Vagina (tissue), 2 donors: ENCODE measurements at regions not wholly inside any gene's neighbourhood (a gene's known extent, or its start where the extent isn't known, plus 50 kb on each side); places are given as distances from the start of the nearest gene placed in this dataset.

Experiments
- DNase-seq, 2 donors: peaks; one replicate each; pipeline ENCODE4 v3.0.0-alpha.2; 2017; ENCODE audit errors: extremely low spot score in 2 of 2
- H3K27ac ChIP-seq: fragments of 200-600 bp; sonication (generic); one replicate; pipeline ENCODE4 v1.5.1; 2019
- H3K27me3 ChIP-seq: fragments of 200-600 bp; sonication (generic); one replicate; pipeline ENCODE4 v1.5.1; 2019
- H3K36me3 ChIP-seq, 2 donors: fragments of 200-600 bp; sonication (generic); one replicate each; pipeline ENCODE4 v1.5.1; 2017 to 2019
- H3K4me1 ChIP-seq: fragments of 200-600 bp; sonication (generic); one replicate; pipeline ENCODE4 v1.5.1; 2019
- H3K4me3 ChIP-seq, 2 donors: fragments of 200-600 bp; sonication (generic); 1 replicate in 1 of 2; 2 replicates in 1 of 2; pipeline ENCODE4 v1.5.1; 2016 to 2019
- H3K9me3 ChIP-seq: fragments of 200-600 bp; sonication (generic); one replicate; pipeline ENCODE4 v1.5.1; 2019
- POLR2A ChIP-seq, 2 donors: fragments of 450-650 bp; IDR thresholded peaks; one replicate each; pipeline ENCODE4 v1.6.1; 2017; ENCODE audit warnings: antibody characterized with exemption in 2 of 2, mild to moderate bottlenecking in 2 of 2, moderate library complexity in 2 of 2
- POLR2AphosphoS5 ChIP-seq, 2 donors: sonication (generic); formaldehyde crosslinking; IDR thresholded peaks; one replicate each; pipeline ENCODE4 v1.9.0; 2017; ENCODE audit warnings: antibody characterized with exemption in 2 of 2, mild to moderate bottlenecking in 2 of 2, low read depth in 1 of 2; ENCODE audit not compliant: insufficient read depth in 1 of 2
- intact Hi-C: fragments of 100-400 bp; cut with DNase I; formaldehyde crosslinking; loops from one replicate; pipeline ENCODE4 v1.15.1; 2023
- TF ChIP-seq, protein P1 (sequence below), 3 experiments: fragments of 450-650 bp in 2 of 3; fragments of 200-600 bp in 1 of 3; sonication (generic) in 1 of 3; IDR thresholded peaks; one replicate each; pipeline ENCODE4 v1.5.1; 2017 to 2019; ENCODE audit warnings: antibody characterized with exemption in 3 of 3, mild to moderate bottlenecking in 2 of 3, moderate library complexity in 2 of 3

DNA sequence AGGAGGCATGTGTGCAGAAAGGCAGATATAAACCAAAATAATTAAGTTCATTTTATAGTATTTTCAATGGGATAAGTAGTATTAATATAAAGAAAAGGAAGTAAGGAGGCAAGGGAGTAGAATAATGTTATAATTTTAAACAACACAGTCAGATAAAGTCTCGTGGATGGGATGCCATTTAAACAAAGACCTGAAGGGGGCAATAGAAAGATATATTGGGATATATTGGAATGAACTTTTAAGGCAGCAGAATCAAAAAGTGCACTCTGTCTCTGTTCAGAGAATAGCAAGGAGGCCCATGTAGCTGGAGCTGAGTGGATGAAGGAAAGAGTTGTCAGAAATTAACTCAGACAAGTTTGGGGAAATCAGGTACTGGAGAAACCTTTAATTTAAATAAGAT lies 158.7 kb downstream of the CGGBP1 start:
- H3K4me1 ChIP-seq: no peaks in the 10 kb centered on the region
- TF ChIP-seq POLR2AphosphoS5 (IDR thresholded peaks at IDR 0.05; ENCODE audit: insufficient read depth in 1 of 2, low read depth in 1 of 2) (no peak), POLR2A (IDR thresholded peaks at IDR 0.05) (no peak)
- TF ChIP-seq, protein P1, sequence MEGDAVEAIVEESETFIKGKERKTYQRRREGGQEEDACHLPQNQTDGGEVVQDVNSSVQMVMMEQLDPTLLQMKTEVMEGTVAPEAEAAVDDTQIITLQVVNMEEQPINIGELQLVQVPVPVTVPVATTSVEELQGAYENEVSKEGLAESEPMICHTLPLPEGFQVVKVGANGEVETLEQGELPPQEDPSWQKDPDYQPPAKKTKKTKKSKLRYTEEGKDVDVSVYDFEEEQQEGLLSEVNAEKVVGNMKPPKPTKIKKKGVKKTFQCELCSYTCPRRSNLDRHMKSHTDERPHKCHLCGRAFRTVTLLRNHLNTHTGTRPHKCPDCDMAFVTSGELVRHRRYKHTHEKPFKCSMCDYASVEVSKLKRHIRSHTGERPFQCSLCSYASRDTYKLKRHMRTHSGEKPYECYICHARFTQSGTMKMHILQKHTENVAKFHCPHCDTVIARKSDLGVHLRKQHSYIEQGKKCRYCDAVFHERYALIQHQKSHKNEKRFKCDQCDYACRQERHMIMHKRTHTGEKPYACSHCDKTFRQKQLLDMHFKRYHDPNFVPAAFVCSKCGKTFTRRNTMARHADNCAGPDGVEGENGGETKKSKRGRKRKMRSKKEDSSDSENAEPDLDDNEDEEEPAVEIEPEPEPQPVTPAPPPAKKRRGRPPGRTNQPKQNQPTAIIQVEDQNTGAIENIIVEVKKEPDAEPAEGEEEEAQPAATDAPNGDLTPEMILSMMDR (IDR thresholded peaks at IDR 0.05): no peak
- DNase-seq: no peak
- H3K27me3 ChIP-seq: no peaks in the 10 kb centered on the region
- H3K36me3 ChIP-seq: no peaks in the 10 kb centered on the region
- H3K4me3 ChIP-seq: no peak overlapping the region
- no peak overlapping the region for H3K27ac ChIP-seq
- H3K9me3 ChIP-seq: no peaks in the 10 kb centered on the region
- intact Hi-C loops: no loop called here

DNA sequence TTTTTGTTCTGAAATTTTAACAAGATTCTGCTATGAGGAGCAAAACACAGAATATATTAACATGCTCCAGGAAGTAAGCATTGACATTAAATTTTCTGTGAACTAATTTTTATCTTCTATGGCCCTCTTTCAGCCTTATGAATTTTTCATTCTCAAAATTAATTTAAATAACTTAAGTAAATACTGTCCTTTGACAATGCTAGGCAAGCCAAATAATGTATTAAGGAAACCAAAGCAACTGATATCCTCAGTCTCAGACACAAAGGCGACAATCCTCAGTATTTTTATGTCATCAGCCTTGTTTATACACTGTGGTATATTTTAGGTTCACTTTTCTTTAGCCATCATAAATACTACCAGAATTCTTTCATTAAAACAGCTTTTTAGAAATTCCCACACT lies 159.8 kb downstream of the CGGBP1 start:
- H3K4me3 ChIP-seq: no peak overlapping the region
- no peak overlapping the region for H3K27ac ChIP-seq
- intact Hi-C loops: no loop called here
- no peaks in the 10 kb centered on the region for H3K36me3 ChIP-seq
- no peaks in the 10 kb centered on the region for H3K4me1 ChIP-seq
- no peaks in the 10 kb centered on the region for H3K9me3 ChIP-seq
- TF ChIP-seq POLR2A (IDR thresholded peaks at IDR 0.05): no peak
- H3K27me3 ChIP-seq: no peaks in the 10 kb centered on the region
- DNase-seq: no peak

DNA sequence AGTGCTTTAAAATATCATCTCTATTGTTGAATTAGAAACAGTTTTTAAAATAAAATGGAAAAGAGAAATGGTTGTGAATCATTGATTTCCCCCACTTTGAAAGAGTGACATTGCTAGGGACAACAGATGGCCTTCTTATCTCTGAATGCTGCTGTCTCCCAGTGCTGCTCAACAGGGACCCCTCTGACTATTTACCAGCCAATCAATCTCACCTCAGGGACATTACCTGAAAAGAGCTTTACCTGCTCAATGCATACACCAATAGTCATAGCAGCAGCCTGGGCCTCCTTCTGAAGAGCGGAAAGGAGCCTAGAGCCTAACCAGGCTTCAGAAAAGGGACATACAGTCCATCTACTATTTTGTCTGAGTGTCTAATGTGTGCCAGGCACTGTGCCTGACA lies 162.8 kb downstream of the CGGBP1 start:
- intact Hi-C loops: no loop called here
- no peaks in the 10 kb centered on the region for H3K36me3 ChIP-seq

DNA sequence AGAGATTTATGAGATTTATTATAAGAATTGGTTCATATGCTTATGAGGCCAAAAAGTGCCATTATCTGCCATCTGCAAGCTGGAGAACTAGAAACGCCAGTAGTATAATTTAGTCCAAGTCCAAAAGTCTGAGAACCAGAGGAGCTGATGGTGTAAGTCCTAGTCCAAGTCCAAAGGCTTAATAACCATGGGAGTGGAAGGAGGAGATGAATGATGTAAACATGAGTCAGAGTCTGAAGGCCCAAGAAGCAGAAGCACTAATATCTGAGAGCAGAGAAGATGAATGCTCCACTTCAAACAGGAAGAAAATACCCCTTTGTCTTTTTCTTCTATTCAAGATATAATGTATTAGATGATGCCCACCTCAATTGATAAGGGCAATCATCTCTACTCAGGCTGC lies 185.7 kb downstream of the CGGBP1 start:
- H3K27ac ChIP-seq: no peak overlapping the region
- H3K4me3 ChIP-seq: no peak overlapping the region
- intact Hi-C loops: no loop called here
- no peaks in the 10 kb centered on the region for H3K4me1 ChIP-seq
- no peaks in the 10 kb centered on the region for H3K36me3 ChIP-seq
- H3K27me3 ChIP-seq: no peaks in the 10 kb centered on the region
- DNase-seq: no peak
- TF ChIP-seq POLR2AphosphoS5 (IDR thresholded peaks at IDR 0.05; ENCODE audit: insufficient read depth in 1 of 2, low read depth in 1 of 2): no peak
- no peak for TF ChIP-seq POLR2A (IDR thresholded peaks at IDR 0.05)
- TF ChIP-seq, protein P1 (IDR thresholded peaks at IDR 0.05): no peak
- no peaks in the 10 kb centered on the region for H3K9me3 ChIP-seq

More for the DNA sequence above, 162.8 kb downstream of the CGGBP1 start:
- no peaks in the 10 kb centered on the region for H3K9me3 ChIP-seq
- no peaks in the 10 kb centered on the region for H3K27me3 ChIP-seq
- H3K27ac ChIP-seq: no peak overlapping the region
- H3K4me3 ChIP-seq: no peak overlapping the region
- DNase-seq: no peak
- TF ChIP-seq, protein P1 (IDR thresholded peaks at IDR 0.05): no peak
- TF ChIP-seq POLR2A (IDR thresholded peaks at IDR 0.05): no peak
- no peak for TF ChIP-seq POLR2AphosphoS5 (IDR thresholded peaks at IDR 0.05; ENCODE audit: insufficient read depth in 1 of 2, low read depth in 1 of 2)
- H3K4me1 ChIP-seq: no peaks in the 10 kb centered on the region

DNA sequence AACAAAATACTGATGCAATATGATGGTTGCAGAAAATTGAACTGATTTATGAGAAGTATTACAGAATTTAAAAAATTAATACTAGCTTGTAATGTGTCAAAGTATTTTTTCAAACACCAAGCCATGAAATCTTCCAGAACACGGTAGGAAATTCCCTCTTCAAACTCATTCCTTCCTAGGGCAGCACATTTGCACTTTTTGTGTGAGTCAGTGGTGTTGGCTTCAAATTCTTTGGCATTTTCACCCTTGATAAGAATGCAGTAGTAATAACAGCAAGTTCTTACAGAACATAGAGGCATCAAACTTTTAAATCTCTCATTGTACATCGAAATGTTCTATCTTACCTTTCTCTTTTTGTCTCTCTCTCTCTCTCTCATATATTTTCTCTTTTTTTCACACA lies 191.8 kb downstream of the CGGBP1 start:
- no peak for DNase-seq
- intact Hi-C loops: no loop called here
- Histone ChIP-seq H3K9me3 (no peaks in the 10 kb centered on the region), H3K4me1 (no peaks in the 10 kb centered on the region), H3K36me3 (no peaks in the 10 kb centered on the region), H3K27ac (no peak overlapping the region), H3K4me3 (no peak overlapping the region), H3K27me3 (no peaks in the 10 kb centered on the region)
- TF ChIP-seq, protein P1 (IDR thresholded peaks at IDR 0.05): no peak
- TF ChIP-seq POLR2A (IDR thresholded peaks at IDR 0.05): no peak
- TF ChIP-seq POLR2AphosphoS5 (IDR thresholded peaks at IDR 0.05; ENCODE audit: insufficient read depth in 1 of 2, low read depth in 1 of 2): no peak

DNA sequence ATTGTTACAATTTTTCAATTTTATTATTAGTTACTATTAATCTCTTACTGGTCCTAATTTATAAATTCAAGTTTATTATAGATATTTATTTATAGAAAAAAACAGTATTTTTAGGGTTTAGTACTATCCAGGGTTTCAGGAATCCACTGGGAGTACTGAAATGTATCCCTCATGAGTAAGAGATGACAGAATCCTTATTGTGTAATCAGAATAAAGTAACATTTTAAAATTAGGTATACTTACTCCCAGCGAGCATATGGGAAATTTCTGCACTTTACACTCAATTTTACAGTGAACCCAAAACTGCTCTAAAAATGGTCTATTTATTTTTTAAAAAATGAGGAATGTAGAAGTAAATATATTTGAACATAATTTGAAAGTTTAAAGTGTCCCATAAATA lies 202.7 kb downstream of the CGGBP1 start:
- no peaks in the 10 kb centered on the region for H3K9me3 ChIP-seq
- no peak overlapping the region for H3K27ac ChIP-seq
- intact Hi-C loops: no loop called here
- TF ChIP-seq, protein P1 (IDR thresholded peaks at IDR 0.05): no peak
- TF ChIP-seq POLR2A (IDR thresholded peaks at IDR 0.05): no peak
- TF ChIP-seq POLR2AphosphoS5 (IDR thresholded peaks at IDR 0.05; ENCODE audit: insufficient read depth in 1 of 2, low read depth in 1 of 2): no peak
- no peaks in the 10 kb centered on the region for H3K27me3 ChIP-seq
- no peak overlapping the region for H3K4me3 ChIP-seq
- H3K36me3 ChIP-seq: no peaks in the 10 kb centered on the region
- H3K4me1 ChIP-seq: no peaks in the 10 kb centered on the region
- DNase-seq: no peak
